ENCODE measurements at regions not wholly inside any gene's neighbourhood (a gene's known extent, or its start where the extent isn't known, plus 50 kb on each side); places are given as distances from the start of the nearest gene placed in this dataset.

DNA sequence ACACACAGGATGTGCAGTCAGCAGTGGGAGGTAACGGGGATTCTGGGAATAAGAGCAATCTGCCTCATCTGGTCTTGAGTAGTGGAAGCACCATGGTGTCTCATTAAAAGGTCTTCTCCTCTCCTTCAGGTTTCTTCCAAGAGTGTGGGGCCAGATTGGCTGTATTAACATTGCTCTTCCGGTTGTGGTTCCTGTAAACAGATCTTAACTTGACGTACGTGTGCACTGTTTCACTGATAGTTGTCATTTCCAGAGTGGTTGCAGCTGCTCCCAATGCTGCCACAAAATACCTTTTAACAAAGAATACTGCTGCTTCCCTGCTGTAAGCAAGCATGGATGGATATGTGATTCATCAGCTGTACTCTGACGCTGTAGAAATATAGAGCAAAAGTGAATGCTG lies 1443.4 kb upstream of the TENM3 start:
- DNase-seq, result no peak

DNA sequence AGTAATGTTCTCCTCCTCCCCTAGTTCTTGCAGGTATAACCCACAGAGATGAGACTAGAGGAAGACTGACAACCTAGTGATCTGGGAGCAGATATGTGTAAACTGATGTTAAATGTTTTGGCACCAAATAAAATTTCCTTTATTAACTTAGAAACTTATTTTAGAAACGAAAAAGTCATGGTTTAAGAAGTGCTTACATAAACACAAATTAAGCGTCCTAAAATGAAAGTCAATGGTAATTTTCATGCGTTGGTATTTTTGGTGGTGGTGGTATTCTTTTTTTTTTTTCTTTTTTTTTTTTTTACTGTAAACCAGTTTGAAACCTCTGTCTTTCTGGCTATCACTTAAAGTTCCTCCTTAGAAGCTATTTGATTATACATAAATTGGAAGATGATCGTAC lies 1438.1 kb upstream of the TENM3 start:
- no peak for DNase-seq

DNA sequence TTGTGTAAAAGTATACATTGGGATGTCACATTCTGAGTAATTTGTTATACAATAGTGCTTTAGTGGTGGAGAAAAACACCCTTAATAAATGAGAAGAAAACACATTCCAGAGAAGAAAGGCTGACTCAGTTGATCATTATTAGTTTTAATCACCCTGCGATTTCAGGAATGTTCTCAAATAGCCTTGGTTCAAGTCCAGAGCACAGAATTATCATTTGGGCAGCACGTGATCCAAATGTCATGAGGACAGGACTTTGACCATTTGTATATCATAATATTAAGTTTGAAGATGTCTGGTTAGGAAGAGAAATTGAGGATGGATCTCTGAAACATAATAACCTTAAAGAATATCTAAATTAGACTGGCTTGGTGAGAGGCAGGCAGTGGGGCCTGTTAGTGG lies 1434.3 kb upstream of the TENM3 start:
- no peak for DNase-seq

DNA sequence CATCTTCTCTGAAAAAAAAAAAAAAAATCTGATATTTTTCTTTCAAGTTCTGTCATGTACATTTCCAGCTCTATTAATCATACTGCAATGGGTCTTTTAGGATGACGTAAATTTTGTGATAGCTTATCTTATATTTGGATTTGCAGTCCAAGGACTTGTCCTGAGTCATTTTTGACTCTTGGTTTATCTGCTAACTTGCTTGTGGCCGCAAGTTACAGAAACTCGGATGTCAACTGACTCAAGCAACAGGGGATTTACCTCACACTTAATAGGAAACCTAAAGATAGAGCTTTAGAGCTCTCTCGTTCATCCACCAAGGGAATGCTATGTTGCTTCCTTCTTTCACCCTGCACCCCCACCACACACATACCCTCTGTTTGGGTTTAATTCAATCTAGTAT lies 1433.8 kb upstream of the TENM3 start:
- DNase-seq, result no peak

DNA sequence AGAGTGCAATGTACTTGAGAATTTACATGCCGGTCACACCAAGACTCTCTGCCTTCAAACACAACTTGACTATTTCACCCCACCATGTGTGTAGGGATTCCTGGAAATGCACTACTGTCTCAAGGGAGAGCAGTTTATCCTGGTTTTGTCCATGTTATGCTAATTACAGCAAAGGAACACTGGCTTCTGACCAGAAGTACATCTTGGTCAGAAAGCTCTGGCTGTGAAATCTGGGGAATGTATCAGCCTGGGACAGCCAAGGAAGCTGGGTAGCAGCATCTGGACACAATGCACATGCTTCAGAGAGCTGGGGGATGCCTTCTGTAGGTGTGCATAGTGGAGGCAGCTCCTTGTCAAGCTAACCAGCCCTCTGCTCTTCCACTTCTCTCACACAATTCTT lies 1432.6 kb upstream of the TENM3 start:
- DNase-seq, result no peak

DNA sequence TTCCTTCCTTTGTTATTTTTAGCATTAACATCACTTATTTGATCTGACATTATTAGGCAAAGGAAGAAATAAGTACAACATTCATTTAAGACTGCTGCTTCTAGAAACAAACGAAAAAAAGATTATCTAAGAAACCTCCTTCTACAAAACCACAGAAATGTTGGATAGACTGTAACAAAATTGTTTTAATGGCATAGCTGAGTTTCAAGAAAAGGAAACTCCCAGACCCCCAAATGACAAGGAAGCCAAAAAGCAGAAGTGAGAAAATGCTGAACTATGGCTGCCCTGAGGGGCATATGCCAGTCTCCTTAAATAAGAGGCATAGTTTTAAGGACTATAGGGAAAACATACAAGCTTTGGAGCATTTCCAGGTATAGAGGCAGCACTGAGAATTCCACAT lies 1431.6 kb upstream of the TENM3 start:
- DNase-seq, result no peak

DNA sequence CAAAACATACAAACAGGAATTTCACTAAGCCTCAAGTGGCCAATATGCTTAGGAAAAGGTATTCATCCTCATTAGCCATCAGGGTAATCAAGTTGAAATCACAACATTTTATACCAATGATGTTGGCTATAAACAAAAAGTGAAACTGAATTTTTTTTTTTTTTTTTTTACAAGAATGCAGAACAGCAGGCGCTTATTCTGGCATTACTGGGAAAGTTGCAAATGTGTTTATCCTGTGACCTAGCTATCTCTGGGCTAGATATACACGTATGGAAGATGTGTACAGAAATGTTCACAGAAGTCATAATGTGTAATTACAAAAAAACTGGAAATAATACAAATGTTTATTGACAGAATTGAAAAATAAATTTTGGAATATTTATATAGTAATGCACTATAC lies 1430.4 kb upstream of the TENM3 start:
- no peak for DNase-seq

DNA sequence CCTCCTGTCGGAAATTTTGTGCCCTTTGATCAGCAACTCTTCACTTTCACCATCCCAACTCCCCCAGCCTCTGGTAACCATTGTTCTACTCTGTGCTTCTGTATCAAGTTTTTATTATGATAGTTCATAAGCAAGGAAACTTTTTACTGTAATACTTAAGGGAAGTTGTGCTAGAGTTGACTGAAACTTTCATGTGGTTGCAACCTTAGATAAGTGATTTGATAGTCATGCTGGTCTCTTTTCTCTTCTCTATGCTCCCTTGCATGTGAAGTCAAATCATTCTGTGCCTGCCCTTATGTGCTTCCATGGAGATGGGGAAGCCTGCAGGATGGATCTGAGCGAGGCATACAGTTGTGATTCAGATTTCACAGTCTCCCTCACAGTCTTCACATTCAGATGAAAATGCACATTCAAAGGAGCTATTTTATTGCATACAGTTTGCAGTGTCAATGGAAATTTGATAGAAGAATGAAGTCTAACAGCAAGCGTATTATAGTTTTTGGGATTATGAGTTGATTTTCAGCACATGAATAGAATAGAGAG lies 1428.3 kb upstream of the TENM3 start:
- no peak for DNase-seq

DNA sequence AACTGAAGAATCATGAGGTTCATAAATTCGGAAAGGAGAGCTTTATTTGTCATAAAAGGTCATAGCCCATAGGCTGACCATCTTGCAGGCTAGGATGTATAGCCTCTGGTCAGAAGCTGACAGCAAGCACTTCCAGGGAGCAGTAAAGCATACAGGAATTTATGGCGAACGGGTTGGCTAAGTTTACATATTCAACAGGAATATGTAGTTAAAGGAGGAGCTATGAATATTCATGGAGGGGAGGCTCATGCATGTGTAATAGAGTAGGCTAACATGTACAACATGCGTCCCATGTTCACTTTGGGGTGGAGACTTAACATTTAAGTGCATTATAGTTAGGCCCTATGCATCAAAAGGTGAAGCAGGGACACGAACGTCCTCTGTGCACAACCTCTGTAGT lies 1425.7 kb upstream of the TENM3 start:
- DNase-seq, result no peak

DNA sequence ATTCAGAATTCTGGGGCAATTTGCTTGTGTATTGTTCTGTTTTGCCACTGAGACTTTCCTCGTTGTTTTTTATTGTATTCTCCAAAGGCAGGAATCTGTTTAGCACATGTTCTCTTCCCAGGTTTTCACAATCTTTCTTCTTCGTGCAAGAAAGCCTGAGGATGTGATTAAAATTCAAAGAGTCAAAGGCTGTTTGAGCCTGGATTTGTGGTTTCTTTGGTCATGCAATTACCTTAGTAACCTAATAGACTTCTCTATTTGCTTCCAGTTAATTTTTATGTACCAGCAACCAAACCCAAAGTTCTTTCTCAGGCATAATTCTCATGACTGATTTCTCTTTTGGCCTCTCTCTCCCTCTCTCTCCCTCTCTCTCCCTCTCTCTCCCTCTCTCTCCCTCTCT lies 1420.1 kb upstream of the TENM3 start:
- DNase-seq, result no peak

DNA sequence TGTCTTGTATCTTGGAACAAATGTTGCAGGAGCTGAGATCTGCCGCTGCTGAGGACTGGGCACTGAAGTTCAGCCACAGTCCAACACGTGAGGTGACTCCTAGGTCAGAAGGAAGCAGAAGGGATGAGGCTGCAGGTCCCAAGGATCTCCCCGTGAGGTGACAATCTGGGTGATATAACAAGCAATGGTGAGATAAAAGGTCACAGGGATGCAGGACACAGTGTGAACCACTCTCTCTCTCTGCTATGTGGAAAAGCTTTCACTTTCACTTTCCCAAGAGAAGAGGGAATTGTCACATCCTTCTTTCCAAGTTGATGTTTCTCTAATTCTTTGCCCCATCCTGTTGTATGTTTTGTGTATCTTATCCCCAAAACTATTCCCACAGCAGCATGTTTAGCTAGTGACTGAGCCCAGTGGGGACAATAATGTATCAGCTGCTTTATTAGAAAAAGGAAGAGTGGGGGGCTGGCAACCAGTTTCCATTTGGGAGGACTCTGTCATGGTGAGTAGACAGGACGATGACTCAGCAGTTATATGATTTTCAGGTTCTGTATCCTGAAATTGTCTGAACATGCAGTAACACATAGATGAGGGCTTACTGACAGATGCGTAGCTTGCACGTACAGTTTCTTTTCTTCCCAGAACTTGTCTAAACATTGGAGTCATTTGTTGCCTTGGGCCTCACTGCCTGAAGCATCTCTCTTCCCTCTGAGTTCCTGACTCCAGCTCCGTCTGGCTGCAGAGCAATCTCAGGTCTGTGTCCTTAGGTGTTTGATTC lies 1415.8 kb upstream of the TENM3 start:
- DNase-seq, result no peak

DNA sequence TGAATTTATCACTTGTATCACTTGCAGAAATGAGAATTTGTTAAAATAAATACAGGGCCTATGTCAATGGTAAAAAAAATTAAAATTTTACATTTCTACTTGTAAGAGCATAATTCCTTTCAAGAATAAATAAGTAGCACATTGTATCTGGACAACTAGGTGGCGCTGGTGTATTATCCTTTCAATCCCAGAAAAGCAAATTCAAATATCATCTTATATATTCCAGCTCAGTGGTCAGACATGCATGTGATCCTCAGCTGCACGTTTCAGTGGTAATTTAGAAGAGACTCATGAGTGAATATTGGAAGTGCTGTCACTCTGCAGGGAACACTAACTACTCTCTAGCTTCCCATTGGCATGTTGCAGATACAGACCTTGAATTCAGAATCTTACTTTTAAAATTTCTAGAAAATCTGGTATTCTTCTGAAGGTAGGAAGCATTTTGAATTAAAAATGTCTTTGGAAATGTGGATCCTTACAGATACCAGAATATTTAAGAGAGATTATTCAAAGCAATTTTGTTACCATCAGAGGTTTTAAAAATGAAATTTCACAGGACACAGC lies 1414.7 kb upstream of the TENM3 start:
- no peak for DNase-seq

DNA sequence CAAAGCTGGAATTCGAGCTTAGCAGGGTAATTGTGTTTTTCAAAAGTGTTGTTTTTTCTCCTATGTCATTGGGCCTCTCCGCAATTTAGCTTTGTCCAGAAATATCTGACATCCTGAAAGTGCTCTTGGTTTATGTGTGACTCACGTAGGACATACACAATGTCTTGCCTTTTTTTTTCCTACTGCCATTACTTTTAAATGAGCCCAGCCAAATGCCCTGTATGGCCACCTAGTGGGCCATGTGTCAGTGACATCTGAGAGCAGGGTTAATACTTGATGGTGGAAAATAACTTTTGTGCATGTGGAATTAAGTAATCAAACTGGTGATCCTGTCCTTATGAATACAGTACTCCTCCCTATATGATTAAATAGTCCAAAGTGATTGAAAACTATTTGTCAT lies 1411.1 kb upstream of the TENM3 start:
- no peak for DNase-seq

DNA sequence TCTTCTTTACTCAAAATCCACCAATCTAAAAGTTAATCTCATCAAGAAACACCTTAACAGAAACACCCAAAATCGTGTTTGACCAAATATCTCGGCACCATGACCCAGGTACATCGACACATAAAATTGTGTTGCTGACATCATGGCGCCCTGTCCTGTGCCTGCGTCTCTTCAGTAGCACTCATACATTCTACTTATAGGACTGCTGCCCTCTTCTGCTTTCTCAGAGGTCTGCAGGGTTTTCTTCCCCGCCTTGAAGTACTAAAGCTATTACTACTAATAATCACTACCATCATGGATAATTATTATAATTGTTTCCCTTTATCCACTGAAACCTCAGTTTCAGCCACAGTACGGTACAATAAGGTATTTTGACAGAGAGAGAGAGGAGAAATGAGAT lies 1403.1 kb upstream of the TENM3 start:
- DNase-seq, result no peak

DNA sequence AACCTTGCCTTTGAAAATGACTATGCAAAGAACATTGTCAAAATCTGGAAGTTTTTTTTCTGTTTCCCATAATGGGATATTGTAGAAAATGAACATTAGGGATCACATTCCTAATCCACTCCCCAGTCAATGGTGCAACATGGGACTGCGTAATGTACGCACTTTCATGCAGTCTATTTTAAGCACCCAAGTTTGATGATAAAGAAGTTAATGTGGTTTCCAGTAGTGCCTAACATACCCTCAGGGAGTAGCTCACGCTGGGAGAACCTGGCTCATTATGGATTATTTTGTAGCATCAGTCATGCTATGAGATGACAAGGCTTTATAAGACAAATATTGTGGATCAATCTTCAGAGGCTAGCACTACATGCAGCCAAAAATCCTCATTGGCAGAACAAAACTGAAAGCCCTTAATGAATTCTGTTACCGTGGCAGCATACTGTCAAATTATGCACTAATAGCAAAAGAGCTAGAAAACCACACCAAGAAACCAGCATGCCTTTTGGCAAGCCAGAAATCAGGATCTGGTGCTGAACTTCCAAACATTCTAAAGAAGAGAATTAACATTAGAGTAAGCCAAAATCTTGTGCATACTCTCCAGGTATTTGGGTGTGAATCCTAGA lies 1392.8 kb upstream of the TENM3 start:
- no peak for DNase-seq

DNA sequence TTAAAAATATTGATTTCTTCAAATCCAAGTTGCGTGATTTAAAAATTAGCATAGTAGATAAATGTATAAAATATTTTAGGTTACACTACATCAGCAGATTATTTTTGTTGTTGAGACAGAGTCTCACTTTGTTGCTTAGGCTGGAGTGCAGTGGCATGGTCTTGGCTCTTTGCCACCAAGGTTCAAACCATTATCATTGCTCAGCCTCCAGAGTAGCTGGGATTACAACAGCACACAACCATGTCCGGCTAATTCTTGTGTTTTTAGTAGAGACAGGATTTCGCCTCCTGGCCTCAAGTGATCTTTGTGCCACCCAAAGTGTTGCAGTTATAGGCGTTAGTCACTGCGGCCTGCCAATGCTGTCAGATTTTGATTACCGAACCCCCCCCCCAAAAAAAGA lies 1390.5 kb upstream of the TENM3 start:
- DNase-seq, result no peak

DNA sequence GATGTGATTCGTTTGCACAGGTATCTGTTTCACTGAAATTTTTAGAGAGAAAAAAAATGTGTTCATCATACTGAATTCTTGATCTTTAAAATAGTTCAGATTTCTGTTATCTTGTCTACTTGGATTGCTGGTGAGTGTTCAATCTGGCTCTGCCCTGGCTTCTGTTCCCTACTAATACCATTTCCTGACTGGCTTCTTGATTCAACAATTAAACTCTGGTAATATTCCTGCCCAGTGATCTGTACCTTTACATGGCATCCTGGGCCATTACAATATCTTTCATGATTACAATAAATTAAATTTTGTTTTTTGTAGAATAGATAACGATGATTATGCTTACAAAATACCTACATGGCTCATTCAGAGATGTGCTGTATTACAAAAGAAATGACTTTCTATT lies 1388.0 kb upstream of the TENM3 start:
- DNase-seq, result no peak

DNA sequence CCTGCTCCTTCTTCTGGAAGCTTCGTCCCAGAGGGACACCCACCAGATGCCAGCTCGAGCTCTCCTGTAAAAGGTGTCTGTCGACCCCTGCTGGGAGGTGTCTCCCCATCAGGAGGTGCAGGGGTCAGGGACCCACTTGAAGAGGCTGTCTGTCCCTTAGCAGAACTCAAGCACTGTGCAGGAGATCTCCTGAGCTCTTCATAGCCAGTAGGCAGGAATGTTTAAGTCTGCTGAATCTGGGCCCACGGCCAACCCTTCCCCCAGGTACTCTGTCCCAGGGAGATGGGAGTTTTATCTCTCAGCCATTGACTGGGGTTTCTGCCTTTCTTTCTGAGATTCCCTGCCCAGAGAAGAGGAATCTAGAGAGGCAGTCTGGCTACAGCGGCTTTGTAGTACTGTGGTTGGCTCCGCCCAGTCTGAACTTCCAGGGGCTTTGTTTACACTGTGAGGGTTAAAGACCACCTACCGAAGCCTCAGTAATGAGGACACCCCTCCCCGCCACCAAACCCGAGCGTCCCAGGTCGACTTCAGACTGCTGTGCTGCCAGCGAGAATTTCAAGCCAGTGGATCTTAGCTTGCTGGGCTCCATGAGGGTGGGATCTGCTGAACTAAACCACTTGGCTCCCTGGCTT lies 1383.0 kb upstream of the TENM3 start:
- DNase-seq, result no peak

DNA sequence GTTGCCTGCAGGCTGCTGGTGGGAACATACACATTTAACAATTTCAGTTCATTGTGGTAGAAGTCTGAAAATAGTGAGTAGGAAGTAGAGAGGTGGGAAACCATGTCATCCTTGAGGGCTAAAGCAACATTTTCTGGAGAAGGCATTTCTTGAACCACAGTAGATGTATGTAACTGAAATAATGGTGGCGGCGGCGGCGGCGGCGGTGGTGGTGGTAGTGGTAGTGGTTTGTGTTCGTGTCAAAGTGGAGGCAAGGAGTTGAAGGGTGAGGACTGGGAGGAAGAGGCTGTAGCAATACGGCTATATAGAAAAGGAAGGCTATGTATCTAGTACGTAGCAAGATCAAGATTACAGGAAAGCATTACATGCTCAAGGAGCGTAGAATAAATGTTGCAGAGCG lies 1381.6 kb upstream of the TENM3 start:
- no peak for DNase-seq

DNA sequence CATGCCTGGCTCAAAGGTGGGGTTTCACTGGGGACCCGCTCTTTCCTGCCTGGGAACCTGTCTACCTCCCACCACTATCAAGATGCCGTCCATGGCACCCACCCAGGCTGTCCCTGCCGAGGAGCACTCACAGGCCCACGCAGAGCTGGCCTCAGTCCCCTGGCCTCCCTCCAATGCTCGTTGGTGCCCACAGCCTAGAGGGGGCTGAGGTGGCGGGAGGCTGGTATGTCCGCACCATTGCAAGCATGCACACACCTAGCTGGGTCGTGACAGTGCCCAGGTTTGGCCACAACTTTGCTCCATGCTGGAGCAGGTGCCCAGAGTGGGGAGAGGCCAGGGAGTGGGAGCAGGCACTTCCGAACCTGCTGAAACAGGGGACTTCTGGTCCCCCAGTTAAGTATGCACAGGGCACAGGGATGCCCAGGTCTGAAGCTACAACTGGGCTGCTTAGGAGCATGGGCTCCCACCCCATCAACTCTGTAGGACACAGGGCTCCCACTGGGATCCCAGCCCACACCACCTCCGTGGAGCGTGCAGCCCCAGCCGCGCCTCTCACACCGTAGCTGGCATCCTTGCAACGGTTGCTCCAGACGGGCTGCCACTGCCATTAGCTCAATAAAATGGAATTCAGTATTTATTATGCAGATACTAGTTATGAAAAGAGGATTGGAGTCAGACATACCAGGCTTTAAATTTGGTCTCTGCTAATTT lies 1376.1 kb upstream of the TENM3 start:
- no peak for DNase-seq

DNA sequence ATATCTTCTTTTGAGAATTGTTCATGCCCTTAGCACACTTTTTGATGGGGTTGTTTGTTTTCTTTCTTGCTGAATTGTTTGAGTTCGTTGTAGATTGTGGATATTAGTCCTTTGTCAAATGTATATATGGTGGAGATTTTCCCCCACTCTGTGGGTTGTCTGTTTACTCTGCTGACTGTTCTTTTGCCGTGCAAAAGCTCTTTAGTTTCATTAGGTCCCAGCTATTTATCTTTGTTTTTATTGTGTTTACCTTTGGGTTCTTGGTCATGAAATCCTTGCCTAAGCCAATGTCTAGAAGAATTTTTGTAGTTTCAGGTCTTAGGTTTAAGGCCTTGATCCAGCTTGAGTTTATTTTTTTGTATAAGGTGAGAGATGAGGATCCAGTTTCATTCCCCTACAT lies 1372.6 kb upstream of the TENM3 start:
- DNase-seq, result no peak

DNA sequence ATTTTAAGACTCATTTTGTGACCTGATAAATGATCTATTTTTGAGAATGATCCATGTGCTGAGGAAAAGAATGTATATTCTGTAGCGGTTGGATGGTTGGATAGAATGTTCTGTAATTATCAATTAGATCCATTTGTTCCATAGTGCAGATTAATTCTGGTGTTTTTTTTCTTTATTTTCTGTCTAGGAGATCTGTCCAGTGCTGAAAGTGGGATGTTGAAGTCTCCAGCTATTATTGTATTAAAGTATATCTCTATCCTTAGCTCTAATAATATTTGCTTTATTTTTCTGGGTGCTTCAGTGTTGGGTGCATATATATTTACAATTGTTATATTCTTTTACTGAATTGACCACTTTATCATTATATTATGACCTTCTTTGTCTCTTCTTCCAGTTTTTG lies 1344.9 kb upstream of the TENM3 start:
- no peak for DNase-seq

DNA sequence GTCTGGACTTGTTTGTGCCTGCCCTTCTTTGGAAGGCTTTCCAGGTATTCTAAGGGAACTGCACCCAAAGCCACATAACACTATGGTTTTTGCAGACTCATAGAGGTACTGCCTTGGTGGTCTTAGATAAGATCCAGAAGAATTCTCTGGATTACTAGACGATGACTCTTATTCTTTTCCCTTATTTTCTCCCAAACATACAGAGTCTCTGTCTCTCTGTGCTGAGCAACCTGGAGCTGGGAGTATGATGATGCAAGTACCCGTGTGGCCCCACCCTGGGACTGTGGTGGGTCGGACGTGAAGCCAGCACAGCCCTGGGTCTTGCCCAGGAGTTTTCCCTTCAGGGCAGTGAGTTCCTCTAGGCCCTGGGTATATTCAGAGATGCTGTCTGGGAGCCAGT lies 1342.4 kb upstream of the TENM3 start:
- DNase-seq, result no peak

Data from activated CD4-positive, alpha-beta T cell treated with anti-CD3 and anti-CD28 coated beads, Interleukin-2, amount 50 U/mL, for 48 hours (primary cell).